Amygdala (tissue), 56 donors: ENCODE measurements at regions not wholly inside any gene's neighbourhood (a gene's known extent, or its start where the extent isn't known, plus 50 kb on each side); places are given as distances from the start of the nearest gene placed in this dataset.

Experiments
- DNase-seq, 56 donors: peaks; one replicate each; lab custom pipeline; 2025; lab: John Stamatoyannopoulos, UW

GRCh38 chr13:34086281-34086680 is 268.3 kb downstream of the RFC3 start:
- DNase-seq, result no peak

- no peak for DNase-seq
Observed at GRCh38 chr13:34087791-34088190, 269.8 kb downstream of the RFC3 start.

- DNase-seq, result no peak
Observed at GRCh38 chr13:34103854-34104253, 285.9 kb downstream of the RFC3 start.

GRCh38 chr13:34104853-34105252 is 286.9 kb downstream of the RFC3 start:
- DNase-seq, result no peak

- no peak for DNase-seq
Observed at GRCh38 chr13:34107806-34108205, 289.9 kb downstream of the RFC3 start.

- DNase-seq, result no peak
Observed at GRCh38 chr13:34108410-34108809, 290.5 kb downstream of the RFC3 start.

GRCh38 chr13:34114581-34114980 is 296.6 kb downstream of the RFC3 start:
- no peak for DNase-seq

- no peak for DNase-seq
Observed at GRCh38 chr13:34116651-34117050, 298.7 kb downstream of the RFC3 start.

GRCh38 chr13:34124666-34125306 is 306.8 kb downstream of the RFC3 start:
- DNase-seq, result no peak

GRCh38 chr13:34127523-34127922 is 309.6 kb downstream of the RFC3 start:
- DNase-seq, result no peak

GRCh38 chr13:34128661-34129060 is 310.7 kb downstream of the RFC3 start:
- DNase-seq, result no peak

- no peak for DNase-seq
Observed at GRCh38 chr13:34129436-34129835, 311.5 kb downstream of the RFC3 start.

GRCh38 chr13:34137200-34137599 is 319.3 kb downstream of the RFC3 start:
- no peak for DNase-seq

- no peak for DNase-seq
Observed at GRCh38 chr13:34139660-34140227, 321.8 kb downstream of the RFC3 start.

- DNase-seq, result no peak
Observed at GRCh38 chr13:34143637-34144036, 325.7 kb downstream of the RFC3 start.

GRCh38 chr13:34144142-34144541 is 326.2 kb downstream of the RFC3 start:
- no peak for DNase-seq

GRCh38 chr13:34145061-34145460 is 327.1 kb downstream of the RFC3 start:
- no peak for DNase-seq

- DNase-seq, result no peak
Observed at GRCh38 chr13:34148359-34148758, 330.4 kb downstream of the RFC3 start.

GRCh38 chr13:34151885-34152284 is 333.9 kb downstream of the RFC3 start:
- DNase-seq, result no peak

- no peak for DNase-seq
Observed at GRCh38 chr13:34152409-34152808, 334.5 kb downstream of the RFC3 start.

- DNase-seq, result no peak
Observed at GRCh38 chr13:34152996-34153395, 335.0 kb downstream of the RFC3 start.

- no peak for DNase-seq
Observed at GRCh38 chr13:34153428-34154180, 335.7 kb downstream of the RFC3 start.
